RWPE2 (cell line): ENCODE measurements at regions not wholly inside any gene's neighbourhood (a gene's known extent, or its start where the extent isn't known, plus 50 kb on each side); places are given as distances from the start of the nearest gene placed in this dataset.

Experiments used
- ATAC-seq: fragments of 200-7000 bp; cut with Tn5 transposase; 3 replicates; pipeline ENCODE4 v1.9.1; 2021; ENCODE audit warnings: low read depth
- DNase-seq: peaks from one replicate; pipeline ENCODE4 v3.0.0-alpha.2; 2020; ENCODE audit warnings: low spot score
- H3K27ac ChIP-seq: fragments of 450-650 bp; 2 replicates; pipeline ENCODE4 v1.5.1; 2017; ENCODE audit warnings: mild to moderate bottlenecking; ENCODE audit not compliant: poor library complexity, severe bottlenecking
- H3K27me3 ChIP-seq: fragments of 250-450 bp; sonication (Bioruptor Pico); 2 replicates; pipeline ENCODE4 v1.5.1; 2021; ENCODE audit warnings: mild to moderate bottlenecking, moderate library complexity; ENCODE audit not compliant: insufficient read depth, poor library complexity, severe bottlenecking
- H3K36me3 ChIP-seq: fragments of 250-450 bp; sonication (Bioruptor Pico); 2 replicates; pipeline ENCODE4 v1.5.1; 2020; ENCODE audit warnings: low read depth, mild to moderate bottlenecking, moderate library complexity
- H3K4me1 ChIP-seq: fragments of 250-450 bp; sonication (Bioruptor Pico); 2 replicates; pipeline ENCODE4 v1.5.1; 2021; ENCODE audit warnings: mild to moderate bottlenecking, moderate library complexity; ENCODE audit not compliant: insufficient read depth, poor library complexity, severe bottlenecking
- H3K4me3 ChIP-seq: fragments of 250-450 bp; sonication (Bioruptor Pico); 2 replicates; pipeline ENCODE4 v1.5.1; 2021; ENCODE audit warnings: mild to moderate bottlenecking, moderate library complexity; ENCODE audit not compliant: severe bottlenecking
- H3K9me3 ChIP-seq: fragments of 250-450 bp; sonication (Bioruptor Pico); 2 replicates; pipeline ENCODE4 v1.5.1; 2021; ENCODE audit warnings: mild to moderate bottlenecking, moderate library complexity; ENCODE audit not compliant: severe bottlenecking
- CTCF ChIP-seq: fragments of 450-650 bp; IDR thresholded peaks from one replicate; pipeline ENCODE4 v1.5.1; 2017; ENCODE audit warnings: mild to moderate bottlenecking, moderate library complexity; ENCODE audit not compliant: poor library complexity, severe bottlenecking

- H3K27me3 ChIP-seq = peaks cover 9% of the 10 kb centered on the region
- no peak overlapping the region for H3K27ac ChIP-seq
- no peaks in the 10 kb centered on the region for H3K4me1 ChIP-seq
- ATAC-seq = no peak
- DNase-seq = no peak
- no peaks in the 10 kb centered on the region for H3K9me3 ChIP-seq
- no peak overlapping the region for H3K4me3 ChIP-seq
- H3K36me3 ChIP-seq = no peaks in the 10 kb centered on the region
- no peak for TF ChIP-seq CTCF
Measured at GRCh38 chr17:5699814-5700213, 115.5 kb upstream of the NLRP1 start.

DNA sequence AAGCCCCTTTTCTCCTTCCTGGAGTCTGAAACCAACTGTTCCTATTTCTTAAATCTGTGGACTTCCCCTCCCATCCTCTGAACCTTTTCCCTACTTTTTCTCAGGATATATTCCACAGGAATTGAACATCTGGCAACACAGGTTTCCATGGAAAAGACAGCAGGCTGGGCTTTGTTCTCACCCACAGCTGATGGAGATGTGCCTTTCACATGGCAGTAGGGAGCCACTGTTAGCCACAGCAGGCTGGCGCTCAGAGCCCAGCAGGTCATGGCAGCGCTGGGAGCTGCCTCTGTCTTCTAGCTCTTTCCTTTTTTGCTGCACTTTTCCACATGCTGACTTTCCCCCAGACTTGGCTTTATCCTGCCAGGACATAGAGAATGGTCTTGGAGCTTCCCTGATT, 116.4 kb upstream of the NLRP1 start:
- no peak for DNase-seq
- no peak for TF ChIP-seq CTCF
- Histone ChIP-seq H3K9me3 (no peaks in the 10 kb centered on the region), H3K36me3 (no peaks in the 10 kb centered on the region), H3K27ac (no peak overlapping the region), H3K4me1 (no peaks in the 10 kb centered on the region), H3K27me3 (peaks cover 9% of the 10 kb centered on the region), H3K4me3 (no peak overlapping the region)
- no peak for ATAC-seq

- Histone ChIP-seq H3K4me3 (no peak overlapping the region), H3K9me3 (no peaks in the 10 kb centered on the region), H3K4me1 (no peaks in the 10 kb centered on the region), H3K36me3 (no peaks in the 10 kb centered on the region), H3K27ac (no peak overlapping the region), H3K27me3 (peaks cover 9% of the 10 kb centered on the region)
- DNase-seq (no peak), ATAC-seq (no peak)
- TF ChIP-seq CTCF = no peak
Measured at GRCh38 chr17:5701381-5701780, 117.1 kb upstream of the NLRP1 start.

GRCh38 chr17:5702951-5703510, 118.7 kb upstream of the NLRP1 start:
- no peak for ATAC-seq
- Histone ChIP-seq H3K9me3 (no peaks in the 10 kb centered on the region), H3K27ac (no peak overlapping the region), H3K36me3 (no peaks in the 10 kb centered on the region), H3K4me1 (no peaks in the 10 kb centered on the region), H3K4me3 (no peak overlapping the region), H3K27me3 (peaks cover 9% of the 10 kb centered on the region)
- DNase-seq = no peak
- no peak for TF ChIP-seq CTCF

DNA sequence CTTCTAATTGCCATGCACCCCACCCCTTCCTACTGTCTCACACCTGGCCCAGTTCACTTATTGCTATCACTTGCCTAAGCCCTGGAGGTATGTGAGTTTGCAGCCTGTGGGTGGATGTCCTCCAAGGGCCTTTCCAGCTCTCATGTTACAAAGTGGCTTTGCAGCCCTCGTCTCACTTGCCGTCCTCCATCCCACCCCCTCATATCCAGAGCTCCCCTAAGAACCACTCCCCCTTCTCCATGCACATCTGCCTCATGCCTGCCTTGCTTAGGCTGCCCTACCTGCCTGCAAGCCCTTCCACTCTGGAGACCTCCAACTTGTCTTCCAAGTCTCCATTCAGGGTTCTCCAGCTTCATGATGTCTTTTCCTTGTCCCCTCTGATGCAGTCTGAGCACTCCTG, 119.4 kb upstream of the NLRP1 start:
- H3K27ac ChIP-seq = no peak overlapping the region
- TF ChIP-seq CTCF = no peak
- H3K4me3 ChIP-seq = no peak overlapping the region
- ATAC-seq (no peak), DNase-seq (no peak)
- no peaks in the 10 kb centered on the region for H3K9me3 ChIP-seq
- no peaks in the 10 kb centered on the region for H3K4me1 ChIP-seq
- H3K27me3 ChIP-seq = peaks cover 9% of the 10 kb centered on the region
- H3K36me3 ChIP-seq = no peaks in the 10 kb centered on the region
